ENCODE measurements at regions not wholly inside any gene's neighbourhood (a gene's known extent, or its start where the extent isn't known, plus 50 kb on each side); places are given as distances from the start of the nearest gene placed in this dataset.
A peak's percentile ranks its signal among the peaks of the same experiment; 100 is the strongest.
"Not testable (repeated sequence)": the region's sequence is repeated elsewhere in the genome, so short reads cannot be mapped to it uniquely, and the experiment has no call there.

GRCh38 chr9:81789721-81790120, 100.4 kb upstream of the TLE1 start:
- DNase-seq = no peak
- H3K4me3 Mint-ChIP-seq = no peak overlapping the region
- no peak overlapping the region for H3K27ac Mint-ChIP-seq
- no peaks in the 10 kb centered on the region for H3K27me3 Mint-ChIP-seq
- H3K4me1 Mint-ChIP-seq = no peaks in the 10 kb centered on the region
- no peaks in the 10 kb centered on the region for H3K9me3 Mint-ChIP-seq
- ATAC-seq = no peak

GRCh38 chr9:81790166-81790565, 100.8 kb upstream of the TLE1 start:
- Mint-ChIP-seq H3K27ac (no peak overlapping the region), H3K4me3 (no peak overlapping the region), H3K9me3 (no peaks in the 10 kb centered on the region), H3K4me1 (no peaks in the 10 kb centered on the region), H3K27me3 (no peaks in the 10 kb centered on the region)
- DNase-seq (no peak), ATAC-seq (no peak)

GRCh38 chr9:81791076-81791475, 101.7 kb upstream of the TLE1 start:
- no peaks in the 10 kb centered on the region for H3K9me3 Mint-ChIP-seq
- DNase-seq (no peak), ATAC-seq (no peak)
- H3K4me3 Mint-ChIP-seq = no peak overlapping the region
- H3K27me3 Mint-ChIP-seq = no peaks in the 10 kb centered on the region
- H3K4me1 Mint-ChIP-seq = no peaks in the 10 kb centered on the region
- no peak overlapping the region for H3K27ac Mint-ChIP-seq

GRCh38 chr9:81798606-81799005, 109.3 kb upstream of the TLE1 start:
- H3K4me1 Mint-ChIP-seq = no peaks in the 10 kb centered on the region
- H3K4me3 Mint-ChIP-seq = no peak overlapping the region
- H3K27ac Mint-ChIP-seq = no peak overlapping the region
- DNase-seq = no peak
- ATAC-seq = no peak
- no peaks in the 10 kb centered on the region for H3K27me3 Mint-ChIP-seq
- H3K9me3 Mint-ChIP-seq = no peaks in the 10 kb centered on the region

GRCh38 chr9:81801190-81801589, 111.8 kb upstream of the TLE1 start:
- H3K4me1 Mint-ChIP-seq = no peaks in the 10 kb centered on the region
- H3K9me3 Mint-ChIP-seq = no peaks in the 10 kb centered on the region
- H3K27me3 Mint-ChIP-seq = no peaks in the 10 kb centered on the region
- DNase-seq (no peak), ATAC-seq (no peak)
- H3K4me3 Mint-ChIP-seq = no peak overlapping the region
- H3K27ac Mint-ChIP-seq = no peak overlapping the region

GRCh38 chr9:81804306-81804705, 115.0 kb upstream of the TLE1 start:
- Mint-ChIP-seq H3K4me1 (no peaks in the 10 kb centered on the region), H3K27ac (no peak overlapping the region), H3K9me3 (no peaks in the 10 kb centered on the region), H3K4me3 (no peak overlapping the region), H3K27me3 (no peaks in the 10 kb centered on the region)
- ATAC-seq (no peak), DNase-seq (no peak)

- H3K4me3 Mint-ChIP-seq, H3K9me3 Mint-ChIP-seq, H3K27me3 Mint-ChIP-seq, ATAC-seq, H3K27ac Mint-ChIP-seq, DNase-seq: not testable (repeated sequence)
- peaks cover 17% of the 10 kb centered on the region for H3K4me1 Mint-ChIP-seq
Observed at GRCh38 chr9:81811688-81812087, 116.5 kb upstream of the SPATA31D4 start.

GRCh38 chr9:81814401-81814793, 113.8 kb upstream of the SPATA31D4 start:
- no peaks in the 10 kb centered on the region for H3K27me3 Mint-ChIP-seq
- DNase-seq (no peak), ATAC-seq (no peak)
- no peak overlapping the region for H3K27ac Mint-ChIP-seq
- H3K4me1 Mint-ChIP-seq = peaks cover 17% of the 10 kb centered on the region
- no peak overlapping the region for H3K4me3 Mint-ChIP-seq
- no peaks in the 10 kb centered on the region for H3K9me3 Mint-ChIP-seq

GRCh38 chr9:81814794-81815464, 113.3 kb upstream of the SPATA31D4 start:
- no peaks in the 10 kb centered on the region for H3K27me3 Mint-ChIP-seq
- no peak for DNase-seq
- no peak overlapping the region for H3K4me3 Mint-ChIP-seq
- peaks cover 17% of the 10 kb centered on the region for H3K4me1 Mint-ChIP-seq
- no peaks in the 10 kb centered on the region for H3K9me3 Mint-ChIP-seq
- H3K27ac Mint-ChIP-seq = peak overlapping the region in 1 of 2 donors; percentile 70
- ATAC-seq = peak; percentile 79

GRCh38 chr9:81815781-81816180, 112.4 kb upstream of the SPATA31D4 start:
- Mint-ChIP-seq H3K4me3 (no peak overlapping the region), H3K27ac (no peak overlapping the region), H3K4me1 (peaks cover 17% of the 10 kb centered on the region), H3K9me3 (no peaks in the 10 kb centered on the region), H3K27me3 (no peaks in the 10 kb centered on the region)
- ATAC-seq = no peak
- DNase-seq = no peak

GRCh38 chr9:81819155-81819554, 109.1 kb upstream of the SPATA31D4 start:
- Mint-ChIP-seq H3K4me1 (peaks cover 12% of the 10 kb centered on the region), H3K27me3 (no peaks in the 10 kb centered on the region), H3K4me3 (no peak overlapping the region), H3K27ac (no peak overlapping the region), H3K9me3 (no peaks in the 10 kb centered on the region)
- DNase-seq = no peak
- no peak for ATAC-seq

- peaks cover 3% of the 10 kb centered on the region for H3K4me1 Mint-ChIP-seq
- H3K9me3 Mint-ChIP-seq = no peaks in the 10 kb centered on the region
- no peak overlapping the region for H3K27ac Mint-ChIP-seq
- no peak overlapping the region for H3K4me3 Mint-ChIP-seq
- no peaks in the 10 kb centered on the region for H3K27me3 Mint-ChIP-seq
- ATAC-seq (no peak), DNase-seq (no peak)
Observed at GRCh38 chr9:81819859-81820546, 108.2 kb upstream of the SPATA31D4 start.

GRCh38 chr9:81822301-81822865, 105.8 kb upstream of the SPATA31D4 start:
- Mint-ChIP-seq H3K4me1 (no peaks in the 10 kb centered on the region), H3K27ac (peak overlapping the region in 1 of 2 donors; percentile 57), H3K9me3 (no peaks in the 10 kb centered on the region), H3K27me3 (no peaks in the 10 kb centered on the region), H3K4me3 (no peak overlapping the region)
- DNase-seq = no peak
- no peak for ATAC-seq

GRCh38 chr9:81822967-81823366, 105.3 kb upstream of the SPATA31D4 start:
- Mint-ChIP-seq H3K27ac (no peak overlapping the region), H3K9me3 (no peaks in the 10 kb centered on the region), H3K4me3 (no peak overlapping the region), H3K4me1 (no peaks in the 10 kb centered on the region), H3K27me3 (no peaks in the 10 kb centered on the region)
- DNase-seq (no peak), ATAC-seq (no peak)

- Mint-ChIP-seq H3K4me1 (no peaks in the 10 kb centered on the region), H3K4me3 (no peak overlapping the region), H3K27ac (no peak overlapping the region), H3K9me3 (no peaks in the 10 kb centered on the region), H3K27me3 (no peaks in the 10 kb centered on the region)
- no peak for DNase-seq
- no peak for ATAC-seq
Observed at GRCh38 chr9:81823672-81824554, 104.3 kb upstream of the SPATA31D4 start.
